Thyroid gland (tissue), 4 donors: ENCODE measurements at regions not wholly inside any gene's neighbourhood (a gene's known extent, or its start where the extent isn't known, plus 50 kb on each side); places are given as distances from the start of the nearest gene placed in this dataset.

Source experiments
- POLR2A ChIP-seq, 2 donors: fragments of 450-650 bp; IDR thresholded peaks; one replicate each; pipeline ENCODE4 v1.6.1; 2017; ENCODE audit warnings: antibody characterized with exemption in 2 of 2, mild to moderate bottlenecking in 2 of 2, moderate library complexity in 1 of 2
- TF ChIP-seq, protein P1 (sequence below), 6 experiments: fragments of 200-600 bp in 3 of 6; fragments of 450-650 bp in 3 of 6; sonication (generic) in 3 of 6; IDR thresholded peaks; one replicate each; pipeline ENCODE4 v1.5.1; 2016 to 2019; ENCODE audit warnings: antibody characterized with exemption in 6 of 6, mild to moderate bottlenecking in 2 of 6, inconsistent platforms in 1 of 6, moderate library complexity in 1 of 6

- TF ChIP-seq, protein P1, sequence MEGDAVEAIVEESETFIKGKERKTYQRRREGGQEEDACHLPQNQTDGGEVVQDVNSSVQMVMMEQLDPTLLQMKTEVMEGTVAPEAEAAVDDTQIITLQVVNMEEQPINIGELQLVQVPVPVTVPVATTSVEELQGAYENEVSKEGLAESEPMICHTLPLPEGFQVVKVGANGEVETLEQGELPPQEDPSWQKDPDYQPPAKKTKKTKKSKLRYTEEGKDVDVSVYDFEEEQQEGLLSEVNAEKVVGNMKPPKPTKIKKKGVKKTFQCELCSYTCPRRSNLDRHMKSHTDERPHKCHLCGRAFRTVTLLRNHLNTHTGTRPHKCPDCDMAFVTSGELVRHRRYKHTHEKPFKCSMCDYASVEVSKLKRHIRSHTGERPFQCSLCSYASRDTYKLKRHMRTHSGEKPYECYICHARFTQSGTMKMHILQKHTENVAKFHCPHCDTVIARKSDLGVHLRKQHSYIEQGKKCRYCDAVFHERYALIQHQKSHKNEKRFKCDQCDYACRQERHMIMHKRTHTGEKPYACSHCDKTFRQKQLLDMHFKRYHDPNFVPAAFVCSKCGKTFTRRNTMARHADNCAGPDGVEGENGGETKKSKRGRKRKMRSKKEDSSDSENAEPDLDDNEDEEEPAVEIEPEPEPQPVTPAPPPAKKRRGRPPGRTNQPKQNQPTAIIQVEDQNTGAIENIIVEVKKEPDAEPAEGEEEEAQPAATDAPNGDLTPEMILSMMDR (IDR thresholded peaks at IDR 0.05): no peak
- TF ChIP-seq POLR2A (IDR thresholded peaks at IDR 0.05): no peak
Observed at GRCh38 chr12:84727961-84728360, 184.6 kb downstream of the SLC6A15 start.
